ENCODE measurements at regions not wholly inside any gene's neighbourhood (a gene's known extent, or its start where the extent isn't known, plus 50 kb on each side); places are given as distances from the start of the nearest gene placed in this dataset.

GRCh38 chr4:182179751-182180150, 63.5 kb upstream of the TENM3 start:
- intact Hi-C loops (cut with micrococcal nuclease), result no loop called here

- intact Hi-C loops (cut with micrococcal nuclease), result no loop called here
Observed at GRCh38 chr4:182185491-182185890, 57.7 kb upstream of the TENM3 start.

- intact Hi-C loops (cut with micrococcal nuclease), result no loop called here
Observed at GRCh38 chr4:182187674-182188073, 55.5 kb upstream of the TENM3 start.

GRCh38 chr4:182188622-182189021, 54.6 kb upstream of the TENM3 start:
- intact Hi-C loops (cut with micrococcal nuclease), result no loop called here

- intact Hi-C loops (cut with micrococcal nuclease), result no loop called here
Observed at GRCh38 chr4:182189103-182189878, 53.9 kb upstream of the TENM3 start.

GRCh38 chr4:182190306-182190705, 52.9 kb upstream of the TENM3 start:
- intact Hi-C loops (cut with micrococcal nuclease), result no loop called here

- intact Hi-C loops (cut with micrococcal nuclease), result no loop called here
Observed at GRCh38 chr4:182192511-182193181, 50.6 kb upstream of the TENM3 start.

- intact Hi-C loops (cut with micrococcal nuclease), result no loop called here
Observed at GRCh38 chr4:182193311-182193710, 49.9 kb upstream of the TENM3 start.
